H1 (cell line): ENCODE measurements at regions not wholly inside any gene's neighbourhood (a gene's known extent, or its start where the extent isn't known, plus 50 kb on each side); places are given as distances from the start of the nearest gene placed in this dataset.

Source experiments
- CTCF ChIA-PET: fragments of 300-600 bp; sonication (Branson Sonifier 250); formaldehyde crosslinking; loops from one replicate; lab custom pipeline; 2021; ENCODE audit not compliant: partially characterized antibody; lab: Charles Lee
- POLR2A ChIA-PET: fragments of 300-600 bp; sonication (Branson Sonifier 250); formaldehyde crosslinking; loops from one replicate; lab custom pipeline; 2021; ENCODE audit warnings: inconsistent platforms; ENCODE audit not compliant: partially characterized antibody; lab: Charles Lee
- DNase-seq, 2 experiments: peaks; one replicate each; pipeline versions ENCODE4 v3.0.0 to v3.0.0-alpha.2; 2010 to 2022; ENCODE audit warnings: low spot score in 2 of 2, low read depth in 1 of 2, mixed read lengths in 1 of 2
- FAIRE-seq: peaks from 2 replicates; lab custom pipeline; 2011; peaks lifted over from hg19 to GRCh38; lab: Jason Lieb, UNC
- H2AFZ ChIP-seq: 2 replicates; pipeline ENCODE4 v1.8.1; 2012; ENCODE audit warnings: low read length, inconsistent platforms
- H2AK5ac ChIP-seq: 2 replicates; pipeline ENCODE4 v1.6.1; 2013; ENCODE audit warnings: low read depth, low read length
- H2BK120ac ChIP-seq: replicated peaks from 2 replicates; pipeline ENCODE3; 2013; ENCODE audit warnings: low read depth, low read length, inconsistent platforms
- H2BK12ac ChIP-seq: 2 replicates; pipeline ENCODE4 v1.6.1; 2013; ENCODE audit warnings: low read depth, low read length
- H2BK15ac ChIP-seq: 2 replicates; pipeline ENCODE4 v1.6.1; 2013; ENCODE audit warnings: low read length
- H2BK20ac ChIP-seq: 2 replicates; pipeline ENCODE4 v1.6.1; 2013; ENCODE audit warnings: low read length
- H2BK5ac ChIP-seq: 2 replicates; pipeline ENCODE4 v1.6.1; 2013; ENCODE audit warnings: low read depth, low read length
- H3K14ac ChIP-seq: 2 replicates; pipeline ENCODE4 v1.6.1; 2013; ENCODE audit warnings: inconsistent platforms; ENCODE audit not compliant: insufficient read length
- H3K18ac ChIP-seq: 2 replicates; pipeline ENCODE4 v1.6.1; 2013; ENCODE audit warnings: low read length; ENCODE audit errors: extremely low read depth
- H3K23ac ChIP-seq: 2 replicates; pipeline ENCODE4 v1.6.1; 2013; ENCODE audit warnings: inconsistent platforms; ENCODE audit not compliant: insufficient read length
- H3K23me2 ChIP-seq: 2 replicates; pipeline ENCODE4 v1.6.1; 2013; ENCODE audit warnings: low read depth, low read length
- H3K27ac ChIP-seq: 2 replicates; pipeline ENCODE4 v1.6.1; 2011; ENCODE audit warnings: low read depth, low read length, inconsistent platforms
- H3K27me3 ChIP-seq, 4 experiments: replicated peaks in 1 of 4; 1 replicate in 1 of 4; 2 replicates in 3 of 4; pipeline versions ENCODE4 v1.6.1 to v1.8.1; 2011 to 2013; ENCODE audit warnings: low read length in 3 of 4, mild to moderate bottlenecking in 3 of 4, inconsistent platforms in 2 of 4, mixed read lengths in 2 of 4, moderate library complexity in 1 of 4; ENCODE audit not compliant: control insufficient read depth in 3 of 4, insufficient read depth in 3 of 4; ENCODE audit errors: extremely low read depth in 1 of 4
- H3K36me3 ChIP-seq, 4 experiments: 2 replicates each; pipeline versions ENCODE4 v1.6.1 to v1.8.1; 2011 to 2013; ENCODE audit warnings: mild to moderate bottlenecking in 4 of 4, low read length in 3 of 4, moderate library complexity in 2 of 4, control low read depth in 1 of 4, inconsistent platforms in 1 of 4; ENCODE audit not compliant: insufficient read depth in 4 of 4, control insufficient read depth in 2 of 4
- H3K4ac ChIP-seq: replicated peaks from 2 replicates; pipeline ENCODE3; 2013; ENCODE audit warnings: low read length, low read depth, mixed read lengths, inconsistent platforms; ENCODE audit not compliant: insufficient read length
- H3K4me1 ChIP-seq, 4 experiments: replicated peaks in 1 of 4; 1 replicate in 1 of 4; 2 replicates in 3 of 4; pipeline versions ENCODE4 v1.6.1 to v1.8.1; 2011 to 2013; ENCODE audit warnings: low read length in 3 of 4, inconsistent platforms in 2 of 4, mixed read lengths in 1 of 4; ENCODE audit not compliant: insufficient read depth in 4 of 4, control insufficient read depth in 3 of 4
- H3K4me2 ChIP-seq, 2 experiments: 2 replicates each; pipeline versions ENCODE4 v1.6.1 to v1.8.1; 2011 to 2013; ENCODE audit warnings: low read depth in 2 of 2, low read length in 2 of 2, control low read depth in 1 of 2, inconsistent platforms in 1 of 2, mild to moderate bottlenecking in 1 of 2; ENCODE audit not compliant: insufficient read depth in 1 of 2
- H3K4me3 ChIP-seq, 4 experiments: fragments of 200-600, 300-600 bp in 1 of 4; sonication (generic), shearing (Covaris generic), sonication (Bioruptor Twin) in 1 of 4; 2 replicates each; pipeline versions ENCODE4 v1.5.1 to v1.8.1; 2011 to 2016; ENCODE audit warnings: low read length in 4 of 4, low read depth in 3 of 4, control low read depth in 2 of 4, inconsistent platforms in 2 of 4, mild to moderate bottlenecking in 2 of 4, mixed read lengths in 1 of 4, moderate library complexity in 1 of 4; ENCODE audit not compliant: insufficient read depth in 2 of 4; ENCODE audit errors: extremely low read depth in 1 of 4
- H3K56ac ChIP-seq: replicated peaks from 2 replicates; pipeline ENCODE3; 2013; ENCODE audit warnings: low read depth, mild to moderate bottlenecking, mixed read lengths, low read length, inconsistent platforms; ENCODE audit not compliant: insufficient read length
- H3K79me1 ChIP-seq: 2 replicates; pipeline ENCODE4 v1.6.1; 2013; ENCODE audit warnings: low read depth, low read length, control low read depth
- H3K79me2 ChIP-seq, 2 experiments: 2 replicates each; pipeline versions ENCODE4 v1.6.1 to v1.8.1; 2012 to 2013; ENCODE audit warnings: low read length in 2 of 2, mild to moderate bottlenecking in 2 of 2, inconsistent platforms in 1 of 2; ENCODE audit not compliant: insufficient read depth in 2 of 2, control insufficient read depth in 1 of 2
- H3K9ac ChIP-seq, 4 experiments: replicated peaks in 1 of 4; 1 replicate in 1 of 4; 2 replicates in 3 of 4; pipeline versions ENCODE4 v1.6.1 to v1.8.1; 2011 to 2013; ENCODE audit warnings: low read depth in 3 of 4, low read length in 3 of 4, control low read depth in 2 of 4, mild to moderate bottlenecking in 2 of 4, moderate library complexity in 2 of 4, inconsistent platforms in 1 of 4; ENCODE audit errors: extremely low read depth in 1 of 4
- H3K9me3 ChIP-seq, 2 experiments: 2 replicates each; pipeline versions ENCODE4 v1.6.1 to v1.8.1; 2012 to 2013; ENCODE audit warnings: mild to moderate bottlenecking in 2 of 2, moderate library complexity in 2 of 2, control low read depth in 1 of 2, inconsistent platforms in 1 of 2, low read depth in 1 of 2, low read length in 1 of 2, mixed read lengths in 1 of 2; ENCODE audit not compliant: insufficient read depth in 2 of 2
- H4K20me1 ChIP-seq, 2 experiments: replicated peaks in 1 of 2; 2 replicates each; pipeline versions ENCODE3 to v1.8.1; 2011 to 2013; ENCODE audit warnings: inconsistent platforms in 2 of 2, low read length in 2 of 2, mild to moderate bottlenecking in 1 of 2; ENCODE audit not compliant: insufficient read depth in 2 of 2, control insufficient read depth in 1 of 2
- H4K5ac ChIP-seq: 2 replicates; pipeline ENCODE4 v1.6.1; 2013; ENCODE audit warnings: low read length, low read depth, mixed read lengths, inconsistent platforms; ENCODE audit not compliant: insufficient read length
- H4K8ac ChIP-seq: 2 replicates; pipeline ENCODE4 v1.8.0; 2013; ENCODE audit warnings: mild to moderate bottlenecking, moderate library complexity, low read length, inconsistent platforms; ENCODE audit not compliant: insufficient read depth; ENCODE audit errors: extremely low read depth
- H4K91ac ChIP-seq: replicated peaks from 2 replicates; pipeline ENCODE3; 2013; ENCODE audit warnings: low read length, mixed read lengths, inconsistent platforms; ENCODE audit not compliant: insufficient read length
- BCL11A ChIP-seq, 2 experiments: IDR thresholded peaks; one replicate each; pipeline ENCODE4 v1.6.1; 2011; ENCODE audit warnings: low read depth in 2 of 2, low read length in 2 of 2, mild to moderate bottlenecking in 2 of 2
- EGR1 ChIP-seq: IDR thresholded peaks from 2 replicates; pipeline ENCODE4 v1.6.1; 2011; ENCODE audit warnings: low read depth, low read length, borderline replicate concordance
- GTF2F1 ChIP-seq: IDR thresholded peaks from 2 replicates; pipeline ENCODE4 v1.6.1; 2012; ENCODE audit warnings: low read depth, low read length, improper control_type of control experiment, borderline replicate concordance
- JUN ChIP-seq: IDR thresholded peaks from 2 replicates; pipeline ENCODE4 v1.6.1; 2011; ENCODE audit warnings: low read depth, mild to moderate bottlenecking, improper control_type of control experiment, low read length
- NANOG ChIP-seq: IDR thresholded peaks from 2 replicates; pipeline ENCODE4 v1.6.1; 2011; ENCODE audit warnings: low read length, low read depth, mild to moderate bottlenecking, inconsistent platforms; ENCODE audit not compliant: insufficient read depth, poor library complexity, severe bottlenecking
- PHF8 ChIP-seq: fragments of 200-600 bp; sonication (generic); conservative IDR thresholded peaks from 2 replicates; pipeline ENCODE4 v1.7.1; 2012; ENCODE audit warnings: low read depth, mild to moderate bottlenecking, inconsistent platforms, low read length, moderate library complexity
- RBBP5 ChIP-seq: IDR thresholded peaks from 2 replicates; pipeline ENCODE4 v1.7.1; 2012; ENCODE audit warnings: low read depth, mild to moderate bottlenecking, inconsistent platforms, low read length, moderate library complexity, borderline replicate concordance
- RFX5 ChIP-seq: IDR thresholded peaks from 2 replicates; pipeline ENCODE4 v1.6.1; 2011; ENCODE audit warnings: low read depth, low read length, improper control_type of control experiment, borderline replicate concordance
- SIN3A ChIP-seq, 2 experiments: IDR thresholded peaks in 1 of 2; conservative IDR thresholded peaks in 1 of 2; 2 replicates each; pipeline ENCODE4 v1.6.1; 2011 to 2012; ENCODE audit warnings: low read length in 2 of 2, improper control_type of control experiment in 1 of 2, low read depth in 1 of 2, mild to moderate bottlenecking in 1 of 2
- SP2 ChIP-seq: IDR thresholded peaks from 2 replicates; pipeline ENCODE4 v1.6.1; 2012; ENCODE audit warnings: mild to moderate bottlenecking, low read length, inconsistent platforms
- ZNF274 ChIP-seq: IDR thresholded peaks from 2 replicates; pipeline ENCODE4 v1.7.0; 2012; ENCODE audit warnings: low read length, borderline replicate concordance; ENCODE audit errors: extremely low read depth

GRCh38 chrX:7215842-7216241 is 67.9 kb upstream of the PUDP start:
- H3K23me2 ChIP-seq, result no peaks in the 10 kb centered on the region
- no peak for DNase-seq
- ChIA-PET CTCF (interaction anchor here (0.6 kb wide), 1 partner anchor 454 kb away, joined by 3 read pairs; no protein-coding TSS in a partner anchor), POLR2A (no interaction called here)
- no peak overlapping the region for H3K4ac ChIP-seq
- H3K56ac ChIP-seq, result no peak overlapping the region
- H3K79me1 ChIP-seq, result no peaks in the 10 kb centered on the region
- H2BK12ac ChIP-seq, result no peak overlapping the region
- TF ChIP-seq PHF8, result no peak
- TF ChIP-seq NANOG, result no peak
- no peak for TF ChIP-seq ZNF274
- TF ChIP-seq RFX5, result no peak
- TF ChIP-seq JUN, result no peak
- no peak for TF ChIP-seq BCL11A (IDR thresholded peaks at IDR 0.05; ENCODE audit: low read depth in 2 of 2, low read length in 2 of 2)
- no peak for TF ChIP-seq SP2
- no peak for TF ChIP-seq EGR1
- no peak for TF ChIP-seq RBBP5
- no peak for TF ChIP-seq SIN3A (conservative IDR thresholded peaks at IDR 0.05 in 1 of 2, IDR thresholded peaks at IDR 0.05 in 1 of 2; ENCODE audit: low read depth in 1 of 2, low read length in 2 of 2)
- no peak for TF ChIP-seq GTF2F1
- H3K4me2 ChIP-seq, result no peak overlapping the region
- H4K91ac ChIP-seq, result no peak overlapping the region
- H4K8ac ChIP-seq, result no peak overlapping the region
- no peaks in the 10 kb centered on the region for H3K36me3 ChIP-seq
- H4K20me1 ChIP-seq, result no peaks in the 10 kb centered on the region
- no peak overlapping the region for H3K9ac ChIP-seq
- H4K5ac ChIP-seq, result no peak overlapping the region
- no peaks in the 10 kb centered on the region for H3K79me2 ChIP-seq
- H3K14ac ChIP-seq, result no peak overlapping the region
- H2AFZ ChIP-seq, result no peak overlapping the region
- no peak overlapping the region for H3K4me3 ChIP-seq
- H3K27me3 ChIP-seq, result no peaks in the 10 kb centered on the region
- H2BK15ac ChIP-seq, result no peak overlapping the region
- no peaks in the 10 kb centered on the region for H3K4me1 ChIP-seq
- H3K9me3 ChIP-seq, result no peaks in the 10 kb centered on the region
- H2BK20ac ChIP-seq, result no peak overlapping the region
- H3K23ac ChIP-seq, result no peak overlapping the region
- no peak for FAIRE-seq
- H2BK120ac ChIP-seq, result no peak overlapping the region
- no peak overlapping the region for H3K18ac ChIP-seq
- no peak overlapping the region for H3K27ac ChIP-seq
- H2AK5ac ChIP-seq, result no peak overlapping the region
- H2BK5ac ChIP-seq, result no peak overlapping the region
